GM19351 (cell line): ENCODE measurements at regions not wholly inside any gene's neighbourhood (a gene's known extent, or its start where the extent isn't known, plus 50 kb on each side); places are given as distances from the start of the nearest gene placed in this dataset.
A peak's percentile ranks its signal among the peaks of the same experiment; 100 is the strongest.
"Not testable (repeated sequence)": the region's sequence is repeated elsewhere in the genome, so short reads cannot be mapped to it uniquely, and the experiment has no call there.

Experiments
- ATAC-seq: cut with Tn5 transposase; IDR thresholded peaks from one replicate; pipeline ENCODE4 v1.9.1; 2021; ENCODE audit warnings: mild to moderate bottlenecking, moderate library complexity; ENCODE audit not compliant: unreplicated experiment

DNA sequence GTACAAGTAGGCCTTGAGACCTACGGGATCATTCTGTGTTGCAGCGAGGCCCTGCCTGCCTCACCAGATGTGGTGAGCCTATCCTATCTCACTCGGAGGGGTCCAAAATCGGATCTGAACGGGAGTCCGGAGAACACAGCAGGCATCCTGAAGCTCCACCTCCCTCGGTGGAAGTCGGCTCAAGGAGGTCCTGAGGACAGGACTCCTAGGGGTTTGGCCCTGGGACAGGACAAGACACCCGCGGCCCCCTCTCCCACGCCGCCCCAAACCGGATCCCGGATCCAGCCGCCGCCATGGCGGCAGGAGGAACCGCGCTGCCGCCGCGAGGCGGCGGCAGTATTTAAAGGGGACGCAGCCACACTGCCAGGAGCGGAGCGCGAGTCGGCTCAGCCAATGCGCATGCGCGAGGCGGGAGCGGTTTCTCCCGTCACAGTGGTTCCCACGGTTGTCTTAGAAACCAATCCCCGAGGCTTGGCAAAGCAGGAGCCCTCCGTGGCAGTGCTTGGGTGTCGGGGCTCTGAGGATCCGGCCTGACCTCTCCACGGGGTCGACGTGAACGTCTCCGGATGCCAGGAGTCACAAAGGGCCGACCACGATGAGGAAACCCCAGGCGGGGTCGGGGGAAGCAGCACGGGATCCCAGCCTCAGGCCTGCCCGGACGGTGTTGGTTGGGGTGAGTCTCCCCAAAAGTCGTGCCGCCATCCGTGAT is 454.6 kb upstream of the ZNG1F start:
- ATAC-seq, result peak; percentile 100

DNA sequence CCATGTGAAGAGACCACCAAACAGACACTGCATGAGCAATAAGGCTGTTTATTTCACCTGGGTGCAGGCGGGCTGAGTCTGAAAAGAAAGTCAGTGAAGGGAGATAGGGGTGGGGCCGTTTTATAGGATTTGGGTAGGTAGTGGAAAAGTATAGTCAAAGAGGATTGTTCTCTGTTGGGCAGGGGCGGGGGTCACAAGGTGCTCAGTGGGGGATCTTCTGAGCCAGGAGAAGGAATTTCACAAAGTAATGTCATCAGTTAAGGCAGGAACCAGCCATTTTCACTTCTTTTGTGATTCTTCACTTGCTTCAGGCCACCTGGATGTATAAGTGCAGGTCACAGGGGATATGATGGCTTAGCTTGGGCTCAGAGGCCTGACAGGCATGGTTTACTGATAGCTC is 444.6 kb upstream of the ZNG1F start:
- not testable (repeated sequence) for ATAC-seq

DNA sequence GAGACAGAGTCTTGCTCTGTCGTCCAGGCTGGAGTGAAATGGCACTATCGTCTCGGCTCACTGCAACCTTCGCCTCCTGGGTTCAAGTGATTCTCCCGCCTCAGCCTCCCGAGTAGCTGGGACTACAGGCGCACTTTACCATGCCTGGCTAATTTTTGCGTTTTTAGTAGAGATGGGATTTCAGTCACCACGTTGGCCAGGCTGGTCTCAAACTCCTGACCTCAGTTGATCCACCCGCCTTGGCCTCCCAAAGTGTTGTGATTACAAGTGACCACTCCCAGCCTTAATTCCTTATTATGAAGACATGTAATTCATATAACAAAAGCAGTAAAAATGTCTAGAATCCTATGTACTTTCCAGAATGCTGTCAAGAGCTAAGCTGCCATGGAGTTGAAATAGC is 434.5 kb upstream of the ZNG1F start:
- not testable (repeated sequence) for ATAC-seq

DNA sequence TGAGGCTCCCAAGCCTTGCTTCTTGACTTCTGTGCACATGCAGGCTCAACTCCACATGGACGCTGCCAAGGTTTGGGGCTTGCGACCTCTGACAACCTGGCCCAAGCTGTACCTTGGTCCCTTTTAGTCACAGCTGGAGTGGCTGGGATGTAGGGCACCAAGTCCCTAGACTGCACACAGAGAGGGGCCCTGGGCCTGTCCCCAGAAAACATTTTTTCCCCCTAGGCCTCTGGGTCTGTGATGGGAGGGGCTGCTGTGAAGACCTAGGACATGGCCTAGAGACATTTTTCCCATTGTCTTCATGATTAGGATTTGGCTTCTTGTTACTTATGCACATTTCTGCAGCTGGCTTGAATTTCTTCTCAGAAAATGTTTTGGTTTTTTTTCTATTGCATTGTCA is 430.1 kb upstream of the ZNG1F start:
- ATAC-seq, result not testable (repeated sequence)

DNA sequence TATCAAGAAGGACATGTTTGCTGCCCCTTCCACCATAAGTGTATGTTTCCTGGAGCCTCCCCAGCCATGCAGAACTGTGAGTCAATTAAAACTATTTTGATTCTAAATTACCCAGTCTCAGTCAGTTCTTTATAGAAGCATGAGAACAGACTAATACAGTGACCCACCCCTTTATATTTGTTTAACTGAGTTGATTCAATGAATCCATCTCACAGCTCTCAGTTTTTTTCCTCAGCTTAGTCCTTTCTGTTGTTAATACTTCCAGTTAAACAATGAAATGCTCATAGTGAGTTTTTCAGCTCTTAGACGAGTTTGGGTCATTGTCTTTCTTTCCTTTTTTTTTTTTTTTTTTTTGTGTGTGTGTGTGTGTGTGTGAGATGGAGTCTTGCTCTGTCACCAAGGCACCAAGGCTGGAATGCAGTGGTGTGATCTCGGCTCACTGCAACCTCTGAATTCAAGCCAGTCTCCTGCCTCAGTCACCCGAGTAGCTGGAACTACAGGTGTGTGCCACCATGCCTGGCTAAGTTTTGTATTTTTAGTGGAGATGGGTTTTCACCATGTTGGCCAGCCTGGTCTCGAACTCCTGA is 417.9 kb upstream of the ZNG1F start:
- not testable (repeated sequence) for ATAC-seq

DNA sequence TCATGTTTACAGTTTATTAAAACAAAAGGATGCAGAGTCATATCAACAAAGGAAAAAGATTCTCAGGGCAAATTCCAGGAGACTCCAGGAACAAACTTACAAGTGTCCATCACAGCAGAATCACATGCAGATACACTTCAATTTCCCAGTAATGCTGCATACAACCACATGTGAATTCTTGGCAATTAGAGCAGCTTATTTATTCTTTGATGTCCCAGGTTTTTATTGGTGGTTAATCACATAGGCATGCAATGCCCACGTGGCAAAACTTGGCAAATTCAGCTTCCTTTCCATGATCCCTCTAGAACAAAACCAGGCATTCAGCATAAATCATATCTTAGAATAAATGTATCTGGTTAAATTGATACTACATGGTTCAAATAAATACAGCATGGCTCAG is 376.5 kb upstream of the ZNG1F start:
- ATAC-seq, result not testable (repeated sequence)
